ENCODE measurements at regions not wholly inside any gene's neighbourhood (a gene's known extent, or its start where the extent isn't known, plus 50 kb on each side); places are given as distances from the start of the nearest gene placed in this dataset.

- no peak for TF ChIP-seq CTCF (conservative IDR thresholded peaks at IDR 0.05; ENCODE audit: low read depth in 2 of 2)
- no peak for TF ChIP-seq EZH2 (IDR thresholded peaks at IDR 0.05; ENCODE audit: low read depth, unreplicated experiment)
- TF ChIP-seq POLR2AphosphoS5 (IDR thresholded peaks at IDR 0.05; ENCODE audit: low read depth): no peak
- TF ChIP-seq REST (IDR thresholded peaks at IDR 0.05; ENCODE audit: unreplicated experiment): no peak
- TF ChIP-seq EZH2phosphoT487 (IDR thresholded peaks at IDR 0.05; ENCODE audit: unreplicated experiment): no peak
- TF ChIP-seq ZNF331 (CRISPR knock-in tag; IDR thresholded peaks at IDR 0.05; ENCODE audit: low read depth): no peak
- no peak for TF ChIP-seq ZNF462 (CRISPR knock-in tag; IDR thresholded peaks at IDR 0.05)
- no peak for TF ChIP-seq CREB1 (CRISPR knock-in tag; IDR thresholded peaks at IDR 0.05; ENCODE audit: low read depth)
- no peak for TF ChIP-seq NANOG (IDR thresholded peaks at IDR 0.05; ENCODE audit: borderline replicate concordance)
- no peak for TF ChIP-seq JUNB (IDR thresholded peaks at IDR 0.05; ENCODE audit: unreplicated experiment)
- TF ChIP-seq STAT1 (IDR thresholded peaks at IDR 0.05; ENCODE audit: unreplicated experiment): no peak
- no peak for TF ChIP-seq ZNF114 (CRISPR knock-in tag; IDR thresholded peaks at IDR 0.05)
- no peak for TF ChIP-seq ETS1 (IDR thresholded peaks at IDR 0.05)
Measured at GRCh38 chr13:62924395-62924794, 1508.7 kb upstream of the PCDH20 start.

All from GM23338 (cell line).